ENCODE measurements at regions not wholly inside any gene's neighbourhood (a gene's known extent, or its start where the extent isn't known, plus 50 kb on each side); places are given as distances from the start of the nearest gene placed in this dataset.

- Histone ChIP-seq H3K9me3 (no peaks in the 10 kb centered on the region), H3K36me3 (ENCODE audit: low read depth, missing control alignments) (no peaks in the 10 kb centered on the region), H3K4me1 (peaks cover 9% of the 10 kb centered on the region), H3K4me3 (peak overlapping the region in 1 of 2 donors; percentile 5), H3K27ac (no peak overlapping the region), H3K27me3 (no peaks in the 10 kb centered on the region)
- intact Hi-C loops (cut with DNase I; ENCODE audit: low total_unique reads): no loop called here
- TF ChIP-seq CTCF (IDR thresholded peaks at IDR 0.05) (no peak), POLR2A (IDR thresholded peaks at IDR 0.05) (no peak)
- WGBS, 2 donors: 63 to 83% methylated on average over 10 of the region's 10 CpGs
- no peak for DNase-seq
These were observed 105.4 kb upstream of the AFDN start for GRCh38 chr6:167721291-167721690.

GRCh38 chr6:167722634-167723309 is 103.9 kb upstream of the AFDN start:
- DNase-seq: no peak
- Histone ChIP-seq H3K36me3 (ENCODE audit: low read depth, missing control alignments) (no peaks in the 10 kb centered on the region), H3K27me3 (no peaks in the 10 kb centered on the region), H3K4me1 (peaks cover 9% of the 10 kb centered on the region), H3K27ac (no peak overlapping the region), H3K4me3 (no peak overlapping the region), H3K9me3 (no peaks in the 10 kb centered on the region)
- WGBS, 2 donors: 58 to 71% methylated on average over 14 to 21 of the region's 21 CpGs
- intact Hi-C loops (cut with DNase I; ENCODE audit: low total_unique reads): no loop called here
- no peak for TF ChIP-seq CTCF (IDR thresholded peaks at IDR 0.05)
- no peak for TF ChIP-seq POLR2A (IDR thresholded peaks at IDR 0.05)

- no peak overlapping the region for H3K4me3 ChIP-seq
- H3K36me3 ChIP-seq (ENCODE audit: low read depth, missing control alignments): no peaks in the 10 kb centered on the region
- no peak overlapping the region for H3K27ac ChIP-seq
- no peak for TF ChIP-seq CTCF (IDR thresholded peaks at IDR 0.05)
- no peak for TF ChIP-seq POLR2A (IDR thresholded peaks at IDR 0.05)
- H3K27me3 ChIP-seq: no peaks in the 10 kb centered on the region
- intact Hi-C loops (cut with DNase I; ENCODE audit: low total_unique reads): no loop called here
- H3K9me3 ChIP-seq: no peaks in the 10 kb centered on the region
- DNase-seq: no peak
- H3K4me1 ChIP-seq: peaks cover 7% of the 10 kb centered on the region
- 92 to 93% methylated on average over 8 of the region's 8 CpGs for WGBS, 2 donors
These were observed 100.6 kb upstream of the AFDN start for GRCh38 chr6:167726043-167726621.

- Histone ChIP-seq H3K9me3 (no peaks in the 10 kb centered on the region), H3K27me3 (no peaks in the 10 kb centered on the region), H3K27ac (no peak overlapping the region), H3K36me3 (ENCODE audit: low read depth, missing control alignments) (no peaks in the 10 kb centered on the region), H3K4me3 (peak overlapping the region; percentile 4 to 44), H3K4me1 (peaks cover 13% of the 10 kb centered on the region)
- 64 to 78% methylated on average over 10 to 15 of the region's 15 CpGs for WGBS, 2 donors
- DNase-seq: no peak
- intact Hi-C loops (cut with DNase I; ENCODE audit: low total_unique reads): no loop called here
- TF ChIP-seq POLR2A (IDR thresholded peaks at IDR 0.05) (no peak), CTCF (IDR thresholded peaks at IDR 0.05) (no peak)
These were observed 96.3 kb upstream of the AFDN start for GRCh38 chr6:167730441-167730840.

GRCh38 chr6:167731216-167731615 is 95.5 kb upstream of the AFDN start:
- Histone ChIP-seq H3K27me3 (no peaks in the 10 kb centered on the region), H3K4me3 (peak overlapping the region; percentile 4 to 44), H3K4me1 (peaks cover 18% of the 10 kb centered on the region), H3K9me3 (no peaks in the 10 kb centered on the region), H3K27ac (no peak overlapping the region), H3K36me3 (ENCODE audit: low read depth, missing control alignments) (no peaks in the 10 kb centered on the region)
- TF ChIP-seq CTCF (IDR thresholded peaks at IDR 0.05): no peak
- no peak for TF ChIP-seq POLR2A (IDR thresholded peaks at IDR 0.05)
- intact Hi-C loops (cut with DNase I; ENCODE audit: low total_unique reads): no loop called here
- 63 to 73% methylated on average over 19 of the region's 19 CpGs for WGBS, 2 donors
- peak; percentile 78 for DNase-seq
